Activated CD8-positive, alpha-beta T cell treated with anti-CD3 and anti-CD28 coated beads for 36 hours (primary cell): ENCODE measurements at regions not wholly inside any gene's neighbourhood (a gene's known extent, or its start where the extent isn't known, plus 50 kb on each side); places are given as distances from the start of the nearest gene placed in this dataset.

ENCODE experiments used
- ATAC-seq: fragments of 200-7000 bp; cut with Tn5 transposase; one replicate; pipeline ENCODE4 v1.10.0; 2021; ENCODE audit warnings: mild to moderate bottlenecking, moderate library complexity
- CTCF ChIA-PET: fragments of 350-600 bp; sonication (Branson Sonifier 250); formaldehyde crosslinking; loops from one replicate; lab custom pipeline; 2021; ENCODE audit warnings: antibody characterized with exemption; lab: Charles Lee
- POLR2A ChIA-PET: fragments of 350-600 bp; sonication (Branson Sonifier 250); formaldehyde crosslinking; loops from one replicate; lab custom pipeline; 2021; ENCODE audit warnings: antibody characterized with exemption; lab: Charles Lee
- DNase-seq: peaks from one replicate; pipeline ENCODE4 v3.0.0-alpha.2; 2020
- H3K27ac Mint-ChIP-seq: one replicate; pipeline ENCODE4 v1.8.0; 2021; ENCODE audit warnings: mild to moderate bottlenecking, mixed read lengths
- H3K27me3 Mint-ChIP-seq: one replicate; pipeline ENCODE4 v1.8.0; 2021; ENCODE audit warnings: mixed read lengths
- H3K36me3 Mint-ChIP-seq: one replicate; pipeline ENCODE4 v1.8.0; 2021; ENCODE audit warnings: low read depth, mixed read lengths
- H3K4me1 Mint-ChIP-seq: one replicate; pipeline ENCODE4 v1.8.0; 2021; ENCODE audit warnings: low read depth, mixed read lengths
- H3K4me3 Mint-ChIP-seq: one replicate; pipeline ENCODE4 v1.8.0; 2021; ENCODE audit warnings: mild to moderate bottlenecking, moderate library complexity, mixed read lengths
- H3K9me3 Mint-ChIP-seq: one replicate; pipeline ENCODE4 v1.8.0; 2021; ENCODE audit warnings: mixed read lengths
- CTCF ChIP-seq: fragments of 200-600 bp; IDR thresholded peaks from one replicate; pipeline ENCODE4 v1.8.0; 2022; ENCODE audit warnings: antibody characterized with exemption, mild to moderate bottlenecking
- intact Hi-C: fragments of 100-400 bp; cut with micrococcal nuclease; formaldehyde crosslinking; loops from one replicate; pipeline ENCODE4 v1.10.0; 2022

- no peak for DNase-seq
- Mint-ChIP-seq H3K4me1 (no peaks in the 10 kb centered on the region), H3K27ac (no peak overlapping the region), H3K27me3 (no peaks in the 10 kb centered on the region), H3K36me3 (no peaks in the 10 kb centered on the region), H3K4me3 (no peak overlapping the region), H3K9me3 (peaks cover 21% of the 10 kb centered on the region)
- ATAC-seq: no peak
- intact Hi-C loops: no loop called here
- TF ChIP-seq CTCF: no peak
- CTCF ChIA-PET: no interaction called here
- POLR2A ChIA-PET: no interaction called here
Observed at GRCh38 chr11:25702417-25702816, 629.5 kb upstream of the ANO3 start.

DNA sequence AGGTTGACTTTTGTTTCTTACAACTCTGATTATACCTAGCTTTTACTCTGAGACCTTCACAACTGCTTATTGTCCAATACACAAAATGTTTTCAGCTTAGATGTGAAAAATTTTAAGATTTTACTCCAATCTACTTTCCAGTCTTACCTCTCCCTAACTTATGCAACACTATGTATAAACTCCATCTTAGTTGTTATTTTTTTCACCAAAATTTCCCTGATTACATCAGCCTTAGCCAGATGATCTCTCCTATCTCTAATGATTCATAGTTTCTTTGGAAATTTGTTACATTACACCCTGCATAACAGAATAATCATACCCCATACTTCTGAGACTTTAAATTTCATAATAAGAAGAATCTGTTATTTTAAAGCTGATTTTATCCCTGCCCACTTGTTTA is 621.0 kb upstream of the ANO3 start:
- Mint-ChIP-seq H3K9me3 (peaks cover 15% of the 10 kb centered on the region), H3K27me3 (no peaks in the 10 kb centered on the region), H3K4me1 (no peaks in the 10 kb centered on the region), H3K36me3 (no peaks in the 10 kb centered on the region), H3K4me3 (no peak overlapping the region), H3K27ac (no peak overlapping the region)
- no peak for TF ChIP-seq CTCF
- ATAC-seq: no peak
- POLR2A ChIA-PET: no interaction called here
- intact Hi-C loops: no loop called here
- CTCF ChIA-PET: no interaction called here
- no peak for DNase-seq

GRCh38 chr11:25727944-25728343 is 604.0 kb upstream of the ANO3 start:
- no peak for ATAC-seq
- intact Hi-C loops: no loop called here
- no peak overlapping the region for H3K4me3 Mint-ChIP-seq
- no peak for DNase-seq
- H3K27ac Mint-ChIP-seq: no peak overlapping the region
- no peak for TF ChIP-seq CTCF
- H3K36me3 Mint-ChIP-seq: no peaks in the 10 kb centered on the region
- no peaks in the 10 kb centered on the region for H3K27me3 Mint-ChIP-seq
- ChIA-PET CTCF (no interaction called here), POLR2A (no interaction called here)
- H3K4me1 Mint-ChIP-seq: no peaks in the 10 kb centered on the region
- H3K9me3 Mint-ChIP-seq: peaks cover 8% of the 10 kb centered on the region

- no peaks in the 10 kb centered on the region for H3K36me3 Mint-ChIP-seq
- no peak for TF ChIP-seq CTCF
- DNase-seq (no peak), ATAC-seq (no peak)
- ChIA-PET CTCF (no interaction called here), POLR2A (no interaction called here)
- no peak overlapping the region for H3K4me3 Mint-ChIP-seq
- intact Hi-C loops: no loop called here
- no peak overlapping the region for H3K27ac Mint-ChIP-seq
- peaks cover 8% of the 10 kb centered on the region for H3K9me3 Mint-ChIP-seq
- no peaks in the 10 kb centered on the region for H3K4me1 Mint-ChIP-seq
- no peaks in the 10 kb centered on the region for H3K27me3 Mint-ChIP-seq
Observed at GRCh38 chr11:25730230-25730629, 601.7 kb upstream of the ANO3 start.

- ChIA-PET CTCF (no interaction called here), POLR2A (no interaction called here)
- Mint-ChIP-seq H3K27me3 (no peaks in the 10 kb centered on the region), H3K27ac (no peak overlapping the region), H3K4me3 (no peak overlapping the region), H3K4me1 (no peaks in the 10 kb centered on the region), H3K9me3 (peaks cover 3% of the 10 kb centered on the region), H3K36me3 (no peaks in the 10 kb centered on the region)
- no peak for ATAC-seq
- no peak for DNase-seq
- intact Hi-C loops: no loop called here
- no peak for TF ChIP-seq CTCF
Observed at GRCh38 chr11:25733777-25734176, 598.2 kb upstream of the ANO3 start.
